SK-N-SH treated with all-trans-retinoic acid at 6 μM for 48 hours (cell line): ENCODE measurements at regions not wholly inside any gene's neighbourhood (a gene's known extent, or its start where the extent isn't known, plus 50 kb on each side); places are given as distances from the start of the nearest gene placed in this dataset.

ENCODE experiments used
- ARNTL ChIP-seq: fragments of 450-650 bp; formaldehyde crosslinking; IDR thresholded peaks from 2 replicates; pipeline ENCODE4 v1.5.0; 2020; ENCODE audit warnings: low read depth, mild to moderate bottlenecking, moderate library complexity, borderline replicate concordance
- ISL1 ChIP-seq: fragments of 250-450 bp; sonication (Bioruptor Pico); IDR thresholded peaks from 2 replicates; pipeline ENCODE4 v2.1.2; 2022; ENCODE audit warnings: mild to moderate bottlenecking, moderate library complexity
- OSR1 ChIP-seq: fragments of 250-450 bp; sonication (Bioruptor Pico); IDR thresholded peaks from 2 replicates; pipeline ENCODE4 v1.8.0; 2022; ENCODE audit warnings: moderate library complexity, mild to moderate bottlenecking, inconsistent platforms
- PATZ1 ChIP-seq: fragments of 250-450 bp; sonication (Bioruptor Pico); IDR thresholded peaks from 2 replicates; pipeline ENCODE4 v1.8.0; 2020; ENCODE audit warnings: mild to moderate bottlenecking, moderate library complexity, borderline replicate concordance
- TOX ChIP-seq: fragments of 250-450 bp; sonication (Bioruptor Pico); IDR thresholded peaks from 2 replicates; pipeline ENCODE4 v1.8.0; 2021; ENCODE audit warnings: mild to moderate bottlenecking, moderate library complexity, borderline replicate concordance
- TF ChIP-seq, protein P1 (sequence below): fragments of 250-450 bp; sonication (Bioruptor Pico); IDR thresholded peaks from 2 replicates; pipeline ENCODE4 v1.5.1; 2020; ENCODE audit warnings: low read depth, mild to moderate bottlenecking, moderate library complexity

GRCh38 chr6:126779331-126779730 lies 339.1 kb upstream of the RSPO3 start:
- TF ChIP-seq, protein P1, sequence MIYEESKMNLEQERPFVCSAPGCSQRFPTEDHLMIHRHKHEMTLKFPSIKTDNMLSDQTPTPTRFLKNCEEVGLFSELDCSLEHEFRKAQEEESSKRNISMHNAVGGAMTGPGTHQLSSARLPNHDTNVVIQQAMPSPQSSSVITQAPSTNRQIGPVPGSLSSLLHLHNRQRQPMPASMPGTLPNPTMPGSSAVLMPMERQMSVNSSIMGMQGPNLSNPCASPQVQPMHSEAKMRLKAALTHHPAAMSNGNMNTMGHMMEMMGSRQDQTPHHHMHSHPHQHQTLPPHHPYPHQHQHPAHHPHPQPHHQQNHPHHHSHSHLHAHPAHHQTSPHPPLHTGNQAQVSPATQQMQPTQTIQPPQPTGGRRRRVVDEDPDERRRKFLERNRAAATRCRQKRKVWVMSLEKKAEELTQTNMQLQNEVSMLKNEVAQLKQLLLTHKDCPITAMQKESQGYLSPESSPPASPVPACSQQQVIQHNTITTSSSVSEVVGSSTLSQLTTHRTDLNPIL: no peak
- TF ChIP-seq ARNTL (CRISPR knock-in tag): no peak
- TF ChIP-seq PATZ1 (CRISPR knock-in tag): no peak
- TF ChIP-seq TOX (CRISPR knock-in tag): no peak
- no peak for TF ChIP-seq ISL1 (CRISPR knock-in tag)
- TF ChIP-seq OSR1 (CRISPR knock-in tag): no peak
